ENCODE measurements at regions not wholly inside any gene's neighbourhood (a gene's known extent, or its start where the extent isn't known, plus 50 kb on each side); places are given as distances from the start of the nearest gene placed in this dataset.

GRCh38 chr1:56034222-56034621, 545.1 kb downstream of the PLPP3 start:
- TF ChIP-seq CTCF (IDR thresholded peaks at IDR 0.05) (no peak), POLR2A (IDR thresholded peaks at IDR 0.05) (no peak)

Data from lower leg skin (tissue), 3 donors.